HG03442 (cell line): ENCODE measurements at regions not wholly inside any gene's neighbourhood (a gene's known extent, or its start where the extent isn't known, plus 50 kb on each side); places are given as distances from the start of the nearest gene placed in this dataset.

Experiments
- ATAC-seq: cut with Tn5 transposase; IDR thresholded peaks from one replicate; pipeline ENCODE4 v1.9.1; 2021; ENCODE audit warnings: mild to moderate bottlenecking, moderate library complexity; ENCODE audit not compliant: unreplicated experiment

DNA sequence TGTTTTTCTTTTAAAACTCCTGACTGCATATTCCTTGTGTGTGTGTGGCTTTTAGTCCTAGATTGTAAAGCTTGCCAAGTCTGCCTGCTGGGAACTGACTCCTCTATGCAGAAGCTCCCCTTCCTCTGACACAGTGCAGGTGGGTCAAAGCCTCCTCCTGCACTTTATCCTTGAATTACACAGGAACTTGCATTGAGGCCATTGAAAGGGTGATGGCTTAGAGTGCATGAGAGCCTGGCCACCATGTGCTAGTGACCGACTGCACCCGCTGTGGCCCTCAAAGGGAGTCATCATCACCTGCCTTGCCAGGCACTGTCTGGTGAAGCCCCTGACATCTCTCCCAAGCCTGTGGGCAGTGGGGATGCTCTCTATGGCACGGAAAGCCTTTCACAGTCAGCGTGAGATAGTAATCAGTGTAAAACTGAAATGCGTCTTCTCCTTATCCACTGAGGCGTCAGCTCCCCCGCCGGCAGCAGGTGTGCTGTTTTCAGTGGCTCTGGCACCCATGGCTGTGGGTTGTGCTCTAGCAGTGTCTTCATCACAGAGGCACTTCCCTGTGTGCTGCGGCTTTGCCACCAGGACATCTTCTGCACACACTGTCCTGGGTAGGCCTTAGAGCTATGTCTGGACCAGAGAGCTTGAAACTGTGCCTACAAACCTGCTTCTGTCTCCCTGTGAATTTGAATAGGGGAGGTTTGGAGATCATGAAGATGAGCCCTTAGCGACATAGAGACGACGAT, 87.9 kb downstream of the THBS2 start:
- no peak for ATAC-seq

DNA sequence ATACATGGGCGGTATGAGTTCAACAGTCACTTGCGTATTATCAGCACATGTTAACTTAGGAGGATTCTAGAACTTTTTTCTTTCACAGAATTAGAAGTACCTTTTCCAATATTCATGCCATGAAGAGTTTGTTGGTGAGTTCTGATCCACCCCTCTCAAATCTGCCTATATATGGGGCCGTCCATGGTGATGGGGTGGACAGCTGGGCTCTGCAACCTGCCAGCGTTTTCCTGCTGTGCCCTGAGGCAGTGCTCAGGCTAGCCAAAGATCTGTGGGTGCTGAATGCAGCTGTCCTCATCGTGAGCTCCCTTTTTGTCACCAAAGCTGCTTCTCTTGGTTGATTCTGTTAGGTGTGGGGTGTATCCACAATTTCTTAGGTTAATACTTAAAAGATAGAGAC, 88.7 kb downstream of the THBS2 start:
- no peak for ATAC-seq

DNA sequence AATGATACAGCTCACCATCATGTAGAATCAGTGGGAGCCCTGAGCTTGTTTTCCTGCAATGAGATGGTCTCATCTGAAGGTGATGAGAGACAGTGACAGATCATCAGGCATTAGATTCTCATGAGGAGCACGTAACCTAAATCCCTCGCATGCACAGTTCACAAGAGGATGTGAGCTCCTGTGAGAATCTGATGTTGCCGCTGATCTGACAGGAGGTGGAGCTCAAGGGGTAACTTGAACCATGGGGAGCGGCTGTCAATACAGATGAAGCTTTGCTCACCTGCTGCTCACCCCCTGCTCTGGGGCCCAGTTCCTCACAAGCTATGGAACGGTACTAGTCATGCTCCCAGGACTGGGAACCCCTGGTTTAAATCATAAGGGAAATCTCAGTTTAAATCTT, 89.2 kb downstream of the THBS2 start:
- ATAC-seq: no peak

DNA sequence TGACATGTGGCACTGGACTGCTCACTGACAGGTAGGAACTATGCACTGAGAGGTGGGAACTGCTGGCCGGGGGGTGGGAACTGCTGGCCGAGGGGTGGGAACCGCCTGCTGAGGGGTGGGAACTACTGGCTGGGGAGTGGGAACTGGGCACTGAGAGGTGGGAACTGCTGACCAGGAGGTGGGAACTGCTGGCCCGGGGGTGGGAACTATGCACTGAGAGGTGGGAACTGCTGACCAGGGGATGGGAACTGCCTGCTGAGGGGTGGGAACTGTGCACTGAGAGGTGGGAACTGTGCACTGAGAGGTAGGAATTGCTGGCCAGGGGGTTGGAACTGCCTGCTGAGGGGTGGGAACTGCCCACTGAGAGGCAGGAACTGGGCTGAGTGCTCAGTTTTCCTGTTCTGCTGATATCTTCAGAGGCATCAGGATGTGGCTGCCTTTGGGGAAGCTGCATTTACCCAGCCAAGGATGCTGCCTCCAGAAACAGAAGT, 90.2 kb downstream of the THBS2 start:
- no peak for ATAC-seq

DNA sequence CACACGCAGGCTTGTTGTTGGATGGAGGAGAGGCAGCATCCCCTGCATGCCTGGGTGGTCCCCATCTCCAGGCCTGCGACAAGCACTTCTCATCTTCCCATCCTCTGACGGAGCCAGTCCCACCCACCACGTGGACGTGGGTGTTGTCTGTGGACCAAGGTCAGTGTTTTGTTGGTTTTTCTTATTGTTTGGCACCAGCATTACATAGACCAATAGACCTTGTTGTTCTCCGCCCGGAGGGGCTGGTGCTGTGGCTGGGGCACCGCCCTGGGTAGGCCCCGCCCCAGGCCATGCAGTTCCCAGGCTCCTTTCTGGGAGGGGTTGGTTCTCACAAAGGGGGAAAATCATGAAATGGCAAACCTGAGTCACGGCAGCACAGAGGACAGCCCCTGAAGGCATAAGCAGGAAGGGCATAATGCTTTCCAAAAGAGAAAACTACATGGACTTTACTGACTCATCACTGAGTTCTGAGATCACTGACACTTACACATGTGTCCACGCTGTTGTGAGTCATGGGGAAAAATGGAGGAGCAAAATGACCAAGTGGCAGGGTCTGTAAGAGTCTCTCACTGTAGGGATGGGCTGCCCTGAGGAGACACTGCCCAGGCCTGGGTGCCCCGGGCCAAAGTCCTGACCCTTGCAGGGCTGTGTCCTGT, 90.8 kb downstream of the THBS2 start:
- no peak for ATAC-seq

DNA sequence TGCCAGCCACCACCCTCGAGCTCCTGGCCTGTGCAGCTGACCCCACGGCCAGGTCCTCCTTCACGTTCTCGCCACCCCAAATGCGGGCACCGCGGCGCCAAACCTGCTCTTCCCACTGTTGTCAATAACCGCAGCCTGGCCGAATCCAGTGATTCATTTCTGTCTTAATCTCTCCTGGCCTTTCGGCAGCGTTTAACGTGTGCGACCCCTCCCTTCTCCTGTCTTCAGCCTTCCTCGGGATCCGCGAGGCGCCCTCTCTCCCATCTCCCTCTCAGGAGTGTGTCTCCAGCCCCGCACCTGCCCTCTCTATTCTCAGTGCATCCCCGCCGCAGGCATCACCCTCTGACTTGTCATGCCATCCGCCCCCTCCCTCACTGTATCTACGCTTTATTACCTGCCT, 91.4 kb downstream of the THBS2 start:
- no peak for ATAC-seq

DNA sequence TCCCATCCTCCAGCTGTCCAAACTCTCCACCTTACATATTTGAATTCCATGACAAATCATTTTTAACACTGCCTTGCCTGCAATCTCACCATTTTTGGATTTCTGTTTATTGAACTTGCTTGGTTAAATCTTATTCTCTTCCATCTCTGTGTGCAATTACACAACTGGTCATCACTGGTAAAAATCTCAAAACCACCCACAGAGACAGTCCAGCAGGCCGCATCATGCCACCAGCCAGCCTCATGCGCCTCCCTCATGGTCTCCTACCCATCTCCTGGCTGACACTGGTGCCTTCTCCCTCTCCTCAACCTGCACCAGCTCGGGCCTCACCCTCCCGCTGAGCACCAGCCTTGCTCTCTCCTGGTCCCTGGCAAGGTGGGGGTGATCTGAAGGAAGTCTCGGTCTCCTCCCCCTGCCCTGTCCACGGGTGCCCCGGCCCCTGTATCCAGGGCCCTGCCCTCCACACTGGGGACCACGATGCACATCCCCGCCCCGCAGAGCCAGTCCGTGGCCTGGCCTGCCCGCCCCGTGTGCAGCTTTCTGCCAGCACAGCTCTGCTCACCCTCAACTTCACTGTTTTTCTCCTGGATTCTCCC, 92.0 kb downstream of the THBS2 start:
- no peak for ATAC-seq

DNA sequence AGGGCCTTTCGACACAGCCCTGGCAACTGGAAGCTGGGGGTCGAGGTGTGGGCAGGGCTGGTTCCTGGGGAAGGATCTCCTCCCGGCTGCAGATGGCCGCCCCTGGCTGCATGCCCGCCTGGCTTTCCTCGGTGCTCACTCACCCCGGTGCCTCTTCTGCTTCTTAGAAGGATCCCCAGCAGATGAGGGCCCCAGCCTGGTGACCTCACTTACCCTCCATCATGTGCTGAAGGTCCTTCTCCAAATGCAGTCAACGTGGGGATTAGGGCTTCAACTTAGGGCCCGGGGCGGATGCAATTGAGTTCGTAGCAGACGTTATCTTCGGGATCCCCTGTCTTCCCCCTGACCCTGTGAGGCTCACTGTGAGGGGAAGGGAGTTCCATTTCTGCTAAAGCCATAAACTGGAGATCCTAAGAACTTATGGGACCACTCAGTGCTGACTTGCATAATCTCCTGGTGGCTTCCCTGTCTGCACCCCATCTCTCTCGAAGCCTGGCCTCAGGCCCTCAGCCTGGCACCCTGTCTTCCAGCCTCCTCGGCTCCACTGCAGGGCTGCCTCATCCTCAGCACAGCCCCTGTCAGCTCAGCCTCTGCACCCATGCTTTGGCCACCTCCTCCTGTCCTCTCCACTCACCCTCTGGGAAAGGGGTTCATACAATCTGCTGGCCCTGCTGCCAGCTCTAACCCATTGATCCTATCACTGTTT, 92.6 kb downstream of the THBS2 start:
- no peak for ATAC-seq

DNA sequence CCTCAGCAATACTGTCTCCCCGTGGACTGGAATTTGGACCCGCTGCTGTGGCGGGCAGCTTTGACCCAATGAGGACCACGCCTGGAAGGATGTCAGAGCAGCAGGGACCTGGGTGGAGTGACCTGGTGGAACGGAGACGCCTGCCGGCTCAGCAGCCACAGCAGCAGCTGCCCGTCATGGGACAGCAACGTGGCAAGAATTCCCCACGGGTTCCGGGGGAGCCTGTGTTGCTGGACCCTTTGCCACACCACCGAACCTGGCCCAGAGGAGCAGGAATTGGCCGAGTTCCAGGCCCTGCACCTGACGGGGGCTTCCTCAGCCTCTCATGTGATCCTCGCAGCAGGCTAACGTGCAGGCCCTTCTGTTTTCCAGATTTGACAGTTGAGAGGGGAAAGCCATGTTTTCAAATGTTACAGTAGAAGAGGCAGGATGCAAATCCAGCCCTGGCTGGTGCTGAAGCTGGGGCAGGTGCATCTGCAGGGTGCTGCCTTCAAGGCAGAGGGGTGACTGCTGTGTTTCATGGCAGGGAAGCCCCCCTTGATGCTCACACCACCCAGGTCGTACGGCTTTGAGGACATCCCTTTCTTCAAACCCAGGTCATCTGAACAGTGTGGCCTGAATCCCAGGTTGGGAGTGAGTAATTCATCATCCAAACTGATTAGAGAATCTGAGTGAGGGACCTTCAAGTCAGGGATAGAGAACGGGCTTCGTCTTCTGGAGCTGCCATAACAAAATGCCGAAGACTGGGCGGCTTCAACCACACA, 93.4 kb downstream of the THBS2 start:
- ATAC-seq: no peak

DNA sequence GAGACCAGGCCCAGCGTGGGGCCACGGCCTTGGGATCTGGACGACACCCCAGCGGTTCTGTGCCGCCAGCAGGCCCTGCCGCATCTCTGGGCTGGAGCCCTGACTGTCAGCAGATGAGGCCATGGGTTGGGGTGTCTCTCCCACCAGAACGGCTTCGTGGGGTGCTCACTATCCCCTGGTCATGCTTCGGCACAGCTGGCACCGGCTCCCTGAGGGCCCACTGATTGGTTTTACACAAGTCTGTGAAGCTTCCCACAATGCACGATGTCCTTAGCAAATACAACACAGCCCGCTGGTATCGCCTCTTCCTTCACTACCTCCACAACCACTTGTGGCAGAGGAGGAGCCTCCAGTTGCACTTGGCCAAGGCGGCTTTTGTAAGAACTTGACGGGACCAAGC, 94.3 kb downstream of the THBS2 start:
- no peak for ATAC-seq

DNA sequence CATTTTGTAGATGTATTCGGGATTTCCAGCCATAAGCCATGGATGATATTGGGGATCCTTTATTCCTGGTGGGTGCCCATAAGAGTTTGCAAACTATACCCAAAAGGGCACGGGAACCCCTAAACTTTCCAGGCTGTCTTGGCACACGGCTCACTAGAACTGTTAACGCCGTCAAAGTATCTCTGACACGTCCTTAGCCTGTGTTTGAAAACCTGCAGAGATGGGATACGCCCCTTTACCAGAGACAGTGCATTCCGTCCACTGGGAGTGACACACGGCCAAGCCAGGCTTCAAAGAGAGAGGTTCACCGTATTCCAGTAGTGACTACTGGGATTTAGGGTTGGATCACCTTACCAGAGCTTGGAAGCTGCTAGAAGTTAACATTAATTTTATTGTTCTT, 95.0 kb downstream of the THBS2 start:
- ATAC-seq: no peak

DNA sequence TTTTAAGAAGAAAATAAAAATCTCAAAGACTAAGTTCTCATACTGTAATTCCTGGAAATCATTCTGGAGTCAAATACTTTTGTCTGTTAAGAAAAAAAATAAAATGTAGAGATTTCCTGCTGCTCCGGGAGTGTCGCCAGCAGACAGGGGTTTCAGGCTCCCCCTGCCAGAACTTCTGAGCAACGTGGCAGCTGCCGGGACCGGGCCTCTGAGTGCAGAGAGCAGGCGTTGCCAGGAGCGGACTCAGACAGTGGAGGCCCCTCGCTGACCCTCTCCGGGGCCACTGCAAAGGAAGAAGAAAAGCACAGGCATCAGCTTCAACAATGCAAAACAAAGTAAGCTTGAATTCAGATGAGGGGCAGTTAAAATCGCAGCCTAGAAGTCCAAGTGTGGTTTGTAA, 95.5 kb downstream of the THBS2 start:
- ATAC-seq: no peak

DNA sequence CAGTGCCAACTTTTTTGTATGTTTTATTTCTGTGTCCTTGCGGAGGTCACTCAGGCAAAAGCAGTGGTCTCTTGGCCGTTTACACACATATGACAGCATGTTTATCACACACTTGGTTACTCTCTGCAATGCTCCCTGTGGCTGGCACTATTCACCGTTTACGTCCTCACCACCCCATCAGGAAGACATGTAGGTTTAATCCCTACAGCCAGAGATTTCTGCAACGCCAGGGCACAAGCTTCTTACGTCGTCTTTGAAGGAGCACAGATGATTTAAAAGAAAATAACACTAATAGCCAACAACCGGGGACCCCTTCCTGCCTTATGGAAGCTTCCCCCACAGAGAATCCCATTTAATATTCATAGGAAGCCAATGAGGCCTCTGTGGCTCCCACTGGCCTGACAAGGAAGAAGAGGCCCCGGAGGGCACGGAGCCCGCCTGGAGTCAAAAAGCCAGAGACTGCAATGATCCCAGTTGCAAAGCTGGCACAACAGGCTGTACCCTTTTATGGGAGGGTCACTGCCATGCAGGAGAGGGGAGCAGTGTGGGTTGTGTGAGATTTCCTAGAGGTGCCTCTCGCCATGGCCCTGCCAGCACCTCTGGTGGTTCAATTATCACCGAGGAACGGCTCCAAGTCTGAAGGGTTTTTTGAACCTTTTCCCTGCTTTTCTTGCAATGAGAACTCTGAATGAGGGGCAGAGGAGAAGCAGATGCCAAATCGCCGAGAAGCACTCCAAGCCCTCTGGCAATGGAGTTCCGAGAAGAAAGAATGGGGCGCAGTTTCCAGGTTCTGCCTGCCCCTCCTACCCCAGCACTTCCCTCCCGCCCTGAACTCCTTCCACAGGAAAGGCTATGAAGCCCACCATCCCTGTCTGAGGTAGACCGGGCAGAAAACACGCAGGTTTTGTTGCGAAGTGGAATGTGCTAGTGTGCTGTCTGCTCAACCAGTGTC, 96.2 kb downstream of the THBS2 start:
- no peak for ATAC-seq

DNA sequence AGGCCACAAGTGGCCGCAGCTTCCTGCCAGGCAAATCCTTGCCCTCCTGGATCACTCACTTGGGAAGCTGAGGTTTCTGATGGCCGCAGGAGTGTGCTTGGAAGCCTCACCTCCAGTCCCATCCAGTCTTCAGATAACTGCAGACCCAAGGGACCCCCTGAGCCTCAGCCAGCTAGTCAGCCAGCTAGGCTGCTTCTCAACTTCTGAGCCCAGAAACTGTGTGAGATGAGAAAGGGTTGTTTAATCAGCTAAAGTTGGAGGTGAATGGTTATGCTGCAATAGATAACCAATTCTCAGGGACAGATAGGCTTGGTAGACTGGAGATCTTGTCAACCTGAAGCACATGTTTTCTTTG, 96.9 kb downstream of the THBS2 start:
- no peak for ATAC-seq

DNA sequence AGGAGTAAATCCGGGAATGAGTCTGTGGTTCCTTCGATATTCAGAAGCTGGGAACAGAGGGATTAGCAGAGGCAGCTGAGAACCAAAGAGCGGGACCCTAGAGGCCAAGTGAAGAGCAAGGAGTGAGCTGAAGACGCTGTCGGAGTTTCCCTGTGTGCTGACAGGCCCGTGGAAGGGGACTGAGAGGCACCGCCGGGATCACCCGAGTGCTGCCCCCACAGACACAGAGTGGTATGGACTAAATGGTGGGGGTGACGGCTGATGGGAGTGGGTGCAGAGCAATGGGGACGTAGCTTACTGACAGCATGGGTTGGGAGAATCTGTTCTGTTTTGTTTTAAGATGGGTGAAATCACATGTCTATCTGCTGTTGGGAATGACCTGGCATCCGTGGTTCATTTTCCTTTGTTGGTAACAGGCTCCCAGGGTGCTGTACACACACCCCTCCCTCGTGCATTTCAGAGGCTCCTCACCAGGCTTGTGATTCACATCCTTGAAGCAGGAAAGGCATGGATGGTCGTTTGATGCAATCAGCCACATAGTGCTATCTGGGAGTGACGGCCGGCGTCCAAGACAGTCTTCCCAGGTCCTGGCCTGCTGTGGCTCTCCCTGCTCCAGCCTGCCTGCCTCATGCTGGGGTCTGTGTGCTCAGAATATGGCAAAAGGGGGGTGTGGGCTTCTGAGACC, 97.4 kb downstream of the THBS2 start:
- ATAC-seq: no peak

DNA sequence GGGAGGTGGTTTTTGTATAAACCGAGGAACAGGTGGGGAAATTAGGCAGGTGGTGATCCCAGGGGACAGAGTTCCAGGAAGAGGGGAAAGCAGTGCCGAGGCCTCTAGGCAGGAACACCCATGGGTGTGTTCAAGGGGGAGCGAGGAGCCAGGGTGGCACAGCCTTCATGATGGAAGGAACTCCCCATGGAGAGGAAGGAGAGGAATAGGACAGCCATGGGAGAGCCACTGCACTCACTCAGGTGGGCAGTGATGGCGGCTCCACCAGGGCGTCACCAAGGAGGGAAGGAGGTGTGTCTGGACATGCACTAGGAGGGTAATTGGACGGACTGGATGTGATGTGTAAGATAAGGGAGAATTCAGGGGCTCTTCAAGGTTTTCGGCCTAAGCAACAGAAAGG, 98.2 kb downstream of the THBS2 start:
- no peak for ATAC-seq

DNA sequence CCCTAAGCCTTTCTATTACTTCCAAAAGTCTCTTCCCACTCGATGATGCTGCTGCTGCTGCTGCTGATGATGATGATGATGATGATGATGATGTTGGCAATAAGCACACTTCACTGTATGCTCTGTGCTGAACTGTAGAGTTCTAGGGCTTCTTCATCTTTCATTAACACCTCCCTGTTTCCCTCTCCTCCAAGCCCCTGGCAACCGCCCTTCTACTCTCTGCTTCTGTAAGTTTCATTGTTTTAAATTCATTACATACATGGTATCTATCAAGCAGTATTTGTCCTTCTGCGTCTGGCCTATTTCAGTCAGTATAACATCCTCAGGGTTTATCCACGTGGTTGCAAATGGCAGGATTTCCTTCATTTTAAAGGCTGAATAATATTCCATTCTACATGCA, 100.2 kb downstream of the THBS2 start:
- ATAC-seq: no peak

DNA sequence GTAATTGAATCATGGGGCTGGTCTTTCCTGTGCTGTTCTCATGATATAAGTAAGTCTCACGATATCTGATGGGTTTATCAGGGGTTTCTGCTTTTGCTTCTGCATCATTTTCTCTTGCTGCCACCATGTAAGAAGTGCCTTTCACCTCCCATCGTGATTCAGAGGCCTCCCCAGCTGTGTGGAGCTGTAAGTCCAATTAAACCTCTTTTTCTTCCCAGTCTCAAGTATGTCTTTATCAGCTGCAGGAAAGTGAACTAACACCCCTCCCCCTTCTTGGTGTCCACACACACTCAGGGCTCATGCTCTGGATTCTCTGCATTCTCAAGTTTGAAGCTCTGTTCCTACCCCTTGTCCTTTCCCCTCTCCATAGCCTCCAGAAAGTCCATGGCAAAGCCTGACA, 107.1 kb downstream of the THBS2 start:
- ATAC-seq: no peak

DNA sequence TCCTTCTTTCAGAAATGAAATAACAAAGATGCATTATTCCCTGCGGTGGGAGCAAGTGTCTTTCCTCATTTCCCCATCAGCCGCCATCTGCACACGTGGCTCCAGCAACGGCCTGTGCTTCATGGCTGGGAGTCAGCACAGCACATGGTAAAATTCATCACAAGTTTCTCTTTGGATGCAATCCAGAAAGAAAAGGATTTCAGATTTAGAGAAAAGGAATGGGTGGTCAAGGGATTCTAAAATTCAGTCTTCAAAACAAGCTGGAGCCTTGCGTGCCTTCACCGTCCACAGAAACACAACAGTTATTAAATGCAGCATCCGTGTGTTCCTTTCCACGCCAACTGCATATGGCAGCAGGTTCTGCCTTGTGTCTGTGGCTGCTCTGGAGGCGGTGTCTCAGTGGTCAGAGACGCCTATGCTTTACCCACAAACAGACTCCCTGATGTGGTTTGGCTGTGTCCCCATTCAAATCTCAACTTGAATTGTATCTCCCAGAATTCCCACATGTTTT, 107.6 kb downstream of the THBS2 start:
- ATAC-seq: no peak
